HUES64 (cell line): ENCODE measurements at regions not wholly inside any gene's neighbourhood (a gene's known extent, or its start where the extent isn't known, plus 50 kb on each side); places are given as distances from the start of the nearest gene placed in this dataset.

ENCODE experiments used
- H3K27ac ChIP-seq: 2 replicates; pipeline ENCODE4 v1.7.0; 2013; ENCODE audit warnings: low read depth, low read length, inconsistent platforms
- H3K27me3 ChIP-seq: 2 replicates; pipeline ENCODE4 v1.6.1; 2013; ENCODE audit warnings: mild to moderate bottlenecking, low read length; ENCODE audit not compliant: insufficient read depth
- H3K36me3 ChIP-seq: 2 replicates; pipeline ENCODE4 v1.6.1; 2013; ENCODE audit warnings: mild to moderate bottlenecking, low read length; ENCODE audit not compliant: insufficient read depth
- H3K4me1 ChIP-seq: 2 replicates; pipeline ENCODE4 v1.6.1; 2013; ENCODE audit warnings: mild to moderate bottlenecking, low read length, moderate library complexity; ENCODE audit not compliant: insufficient read depth
- H3K4me3 ChIP-seq: 2 replicates; pipeline ENCODE4 v1.5.1; 2013; ENCODE audit warnings: mild to moderate bottlenecking, low read length, moderate library complexity
- H3K9ac ChIP-seq: 2 replicates; pipeline ENCODE4 v1.6.1; 2013; ENCODE audit warnings: mild to moderate bottlenecking, low read depth, low read length
- H3K9me3 ChIP-seq: 2 replicates; pipeline ENCODE4 v1.6.1; 2013; ENCODE audit warnings: low read depth, low read length; ENCODE audit not compliant: insufficient read depth
- WGBS: fragments of 150-250, 120-280 bp; methylation state at CpG from one replicate; pipeline ENCODE4 v1.1.7; 2013; ENCODE audit warnings: missing lambda C conversion rate; 5-methylcytosine and 5-hydroxymethylcytosine counted together

GRCh38 chr1:22246755-22247480, 104.0 kb upstream of the WNT4 start:
- Histone ChIP-seq H3K27ac (no peak overlapping the region), H3K27me3 (0 out of 2 replicates have a peak, but pooled peaks cover 8% of the 10 kb centered on the region), H3K4me1 (0 out of 2 replicates have a peak, but pooled peaks cover 1% of the 10 kb centered on the region), H3K4me3 (no peak overlapping the region), H3K9ac (no peak overlapping the region), H3K9me3 (no peaks in the 10 kb centered on the region), H3K36me3 (no peaks in the 10 kb centered on the region)
- WGBS, result 91% methylated on average over 3 of the region's 3 CpGs

GRCh38 chr1:22247527-22248245, 104.8 kb upstream of the WNT4 start:
- 0 out of 2 replicates have a peak, but pooled peaks cover 4% of the 10 kb centered on the region for H3K4me1 ChIP-seq
- H3K27ac ChIP-seq, result no peak overlapping the region
- no peak overlapping the region for H3K9ac ChIP-seq
- WGBS, result 84% methylated on average over 18 of the region's 18 CpGs
- H3K4me3 ChIP-seq, result no peak overlapping the region
- H3K9me3 ChIP-seq, result no peaks in the 10 kb centered on the region
- H3K36me3 ChIP-seq, result no peaks in the 10 kb centered on the region
- H3K27me3 ChIP-seq, result 0 out of 2 replicates have a peak, but pooled peaks cover 9% of the 10 kb centered on the region

GRCh38 chr1:22248746-22249145, 105.8 kb upstream of the WNT4 start:
- no peak overlapping the region for H3K9ac ChIP-seq
- 0 out of 2 replicates have a peak, but pooled peaks cover 4% of the 10 kb centered on the region for H3K4me1 ChIP-seq
- 0 out of 2 replicates have a peak, but pooled peaks cover 9% of the 10 kb centered on the region for H3K27me3 ChIP-seq
- no peaks in the 10 kb centered on the region for H3K36me3 ChIP-seq
- WGBS, result 91% methylated on average over 8 of the region's 8 CpGs
- H3K4me3 ChIP-seq, result no peak overlapping the region
- no peak overlapping the region for H3K27ac ChIP-seq
- no peaks in the 10 kb centered on the region for H3K9me3 ChIP-seq

- H3K27me3 ChIP-seq, result 0 out of 2 replicates have a peak, but pooled peaks cover 9% of the 10 kb centered on the region
- H3K27ac ChIP-seq, result no peak overlapping the region
- no peak overlapping the region for H3K9ac ChIP-seq
- no peak overlapping the region for H3K4me3 ChIP-seq
- 83% methylated on average over 11 of the region's 11 CpGs for WGBS
- no peaks in the 10 kb centered on the region for H3K36me3 ChIP-seq
- peaks cover 7% of the 10 kb centered on the region; the same call in 1 of the 2 replicates for H3K4me1 ChIP-seq
- no peaks in the 10 kb centered on the region for H3K9me3 ChIP-seq
These were observed 107.2 kb upstream of the WNT4 start for GRCh38 chr1:22249928-22250680.

GRCh38 chr1:22250724-22251123, 107.8 kb upstream of the WNT4 start:
- WGBS, result 38% methylated on average over 11 of the region's 11 CpGs
- H3K4me3 ChIP-seq, result no peak overlapping the region
- no peak overlapping the region for H3K9ac ChIP-seq
- peaks cover 7% of the 10 kb centered on the region for H3K4me1 ChIP-seq
- no peaks in the 10 kb centered on the region for H3K36me3 ChIP-seq
- H3K27me3 ChIP-seq, result 0 out of 2 replicates have a peak, but pooled peaks cover 9% of the 10 kb centered on the region
- H3K27ac ChIP-seq, result no peak overlapping the region
- no peaks in the 10 kb centered on the region for H3K9me3 ChIP-seq

GRCh38 chr1:22252251-22252650, 109.4 kb upstream of the WNT4 start:
- Histone ChIP-seq H3K36me3 (no peaks in the 10 kb centered on the region), H3K9me3 (no peaks in the 10 kb centered on the region), H3K4me1 (peaks cover 7% of the 10 kb centered on the region), H3K27ac (no peak overlapping the region), H3K9ac (no peak overlapping the region), H3K27me3 (0 out of 2 replicates have a peak, but pooled peaks cover 9% of the 10 kb centered on the region), H3K4me3 (no peak overlapping the region)
- 64% methylated on average over 17 of the region's 17 CpGs for WGBS

- Histone ChIP-seq H3K9ac (no peak overlapping the region), H3K9me3 (no peaks in the 10 kb centered on the region), H3K27ac (no peak overlapping the region), H3K36me3 (no peaks in the 10 kb centered on the region), H3K4me1 (peaks cover 7% of the 10 kb centered on the region), H3K4me3 (no peak overlapping the region), H3K27me3 (0 out of 2 replicates have a peak, but pooled peaks cover 9% of the 10 kb centered on the region)
- WGBS, result 81% methylated on average over 16 of the region's 16 CpGs
These were observed 110.3 kb upstream of the WNT4 start for GRCh38 chr1:22253012-22253790.

GRCh38 chr1:22254756-22255155, 111.9 kb upstream of the WNT4 start:
- H3K27me3 ChIP-seq, result 0 out of 2 replicates have a peak, but pooled peaks cover 9% of the 10 kb centered on the region
- H3K9me3 ChIP-seq, result no peaks in the 10 kb centered on the region
- no peak overlapping the region for H3K4me3 ChIP-seq
- no peaks in the 10 kb centered on the region for H3K36me3 ChIP-seq
- no peak overlapping the region for H3K9ac ChIP-seq
- WGBS, result 72% methylated on average over 4 of the region's 7 CpGs
- peaks cover 13% of the 10 kb centered on the region for H3K4me1 ChIP-seq
- no peak overlapping the region for H3K27ac ChIP-seq

GRCh38 chr1:22255341-22256212, 112.7 kb upstream of the WNT4 start:
- Histone ChIP-seq H3K27ac (no peak overlapping the region), H3K9ac (no peak overlapping the region), H3K4me1 (peaks cover 13% of the 10 kb centered on the region), H3K9me3 (no peaks in the 10 kb centered on the region), H3K36me3 (no peaks in the 10 kb centered on the region), H3K4me3 (no peak overlapping the region), H3K27me3 (0 out of 2 replicates have a peak, but pooled peaks cover 9% of the 10 kb centered on the region)
- 78% methylated on average over 10 of the region's 11 CpGs for WGBS

GRCh38 chr1:22256213-22256512, 113.3 kb upstream of the WNT4 start:
- H3K4me3 ChIP-seq, result no peak overlapping the region
- no peaks in the 10 kb centered on the region for H3K36me3 ChIP-seq
- H3K27me3 ChIP-seq, result 0 out of 2 replicates have a peak, but pooled peaks cover 8% of the 10 kb centered on the region
- peaks cover 13% of the 10 kb centered on the region for H3K4me1 ChIP-seq
- H3K27ac ChIP-seq, result no peak overlapping the region
- WGBS, result 82% methylated on average over 3 of the region's 3 CpGs
- no peak overlapping the region for H3K9ac ChIP-seq
- H3K9me3 ChIP-seq, result no peaks in the 10 kb centered on the region
